Transverse colon (tissue), 4 donors: ENCODE measurements at regions not wholly inside any gene's neighbourhood (a gene's known extent, or its start where the extent isn't known, plus 50 kb on each side); places are given as distances from the start of the nearest gene placed in this dataset.

Source experiments
- POLR2A ChIP-seq: fragments of 450-650 bp; IDR thresholded peaks from one replicate; pipeline ENCODE4 v1.6.1; 2016; ENCODE audit warnings: antibody characterized with exemption, mild to moderate bottlenecking, moderate library complexity
- POLR2AphosphoS5 ChIP-seq, 3 donors: sonication (generic); formaldehyde crosslinking; IDR thresholded peaks; one replicate each; pipeline ENCODE4 v1.6.1; 2016; ENCODE audit warnings: antibody characterized with exemption in 3 of 3
- TF ChIP-seq, protein P1 (sequence below), 5 experiments: fragments of 200-600 bp in 3 of 5; fragments of 450-650 bp in 2 of 5; sonication (generic) in 3 of 5; IDR thresholded peaks; 1 replicate in 2 of 5; 2 replicates in 3 of 5; pipeline ENCODE4 v1.5.1; 2016 to 2017; ENCODE audit warnings: antibody characterized with exemption in 5 of 5, inconsistent platforms in 3 of 5, mild to moderate bottlenecking in 2 of 5, moderate library complexity in 1 of 5

- TF ChIP-seq POLR2A = no peak
- TF ChIP-seq, protein P1, sequence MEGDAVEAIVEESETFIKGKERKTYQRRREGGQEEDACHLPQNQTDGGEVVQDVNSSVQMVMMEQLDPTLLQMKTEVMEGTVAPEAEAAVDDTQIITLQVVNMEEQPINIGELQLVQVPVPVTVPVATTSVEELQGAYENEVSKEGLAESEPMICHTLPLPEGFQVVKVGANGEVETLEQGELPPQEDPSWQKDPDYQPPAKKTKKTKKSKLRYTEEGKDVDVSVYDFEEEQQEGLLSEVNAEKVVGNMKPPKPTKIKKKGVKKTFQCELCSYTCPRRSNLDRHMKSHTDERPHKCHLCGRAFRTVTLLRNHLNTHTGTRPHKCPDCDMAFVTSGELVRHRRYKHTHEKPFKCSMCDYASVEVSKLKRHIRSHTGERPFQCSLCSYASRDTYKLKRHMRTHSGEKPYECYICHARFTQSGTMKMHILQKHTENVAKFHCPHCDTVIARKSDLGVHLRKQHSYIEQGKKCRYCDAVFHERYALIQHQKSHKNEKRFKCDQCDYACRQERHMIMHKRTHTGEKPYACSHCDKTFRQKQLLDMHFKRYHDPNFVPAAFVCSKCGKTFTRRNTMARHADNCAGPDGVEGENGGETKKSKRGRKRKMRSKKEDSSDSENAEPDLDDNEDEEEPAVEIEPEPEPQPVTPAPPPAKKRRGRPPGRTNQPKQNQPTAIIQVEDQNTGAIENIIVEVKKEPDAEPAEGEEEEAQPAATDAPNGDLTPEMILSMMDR (IDR thresholded peaks at IDR 0.05) = no peak
- TF ChIP-seq POLR2AphosphoS5 (IDR thresholded peaks at IDR 0.05) = no peak
Observed at GRCh38 chr13:99832347-99832746, 139.2 kb downstream of the ZIC5 start.
